Ishikawa (cell line): ENCODE measurements at regions not wholly inside any gene's neighbourhood (a gene's known extent, or its start where the extent isn't known, plus 50 kb on each side); places are given as distances from the start of the nearest gene placed in this dataset.

Experiments used
- CEBPB ChIP-seq: IDR thresholded peaks from 2 replicates; pipeline ENCODE4 v1.6.1; 2012
- CREB1 ChIP-seq: IDR thresholded peaks from 2 replicates; pipeline ENCODE4 v1.6.1; 2012; ENCODE audit warnings: low read depth
- EP300 ChIP-seq: IDR thresholded peaks from 2 replicates; pipeline ENCODE4 v1.6.1; 2012; ENCODE audit warnings: borderline replicate concordance
- FOXM1 ChIP-seq: IDR thresholded peaks from 2 replicates; pipeline ENCODE4 v1.6.1; 2012; ENCODE audit warnings: low read depth, borderline replicate concordance
- NFIC ChIP-seq: IDR thresholded peaks from 2 replicates; pipeline ENCODE4 v1.6.1; 2012
- RAD21 ChIP-seq: IDR thresholded peaks from 2 replicates; pipeline ENCODE4 v1.6.1; 2012; ENCODE audit warnings: low read depth
- TAF1 ChIP-seq: IDR thresholded peaks from 2 replicates; pipeline ENCODE4 v1.6.1; 2012; ENCODE audit warnings: low read depth, mild to moderate bottlenecking
- TCF12 ChIP-seq: IDR thresholded peaks from 2 replicates; pipeline ENCODE4 v1.6.1; 2012; ENCODE audit warnings: low read depth
- TEAD4 ChIP-seq: IDR thresholded peaks from 2 replicates; pipeline ENCODE4 v1.6.1; 2012
- YY1 ChIP-seq: IDR thresholded peaks from 2 replicates; pipeline ENCODE4 v1.6.1; 2012; ENCODE audit warnings: low read depth
- ZBTB7A ChIP-seq: IDR thresholded peaks from 2 replicates; pipeline ENCODE4 v1.6.1; 2012; ENCODE audit warnings: low read depth
- TF ChIP-seq, protein P1 (sequence below): IDR thresholded peaks from 2 replicates; pipeline ENCODE4 v1.6.1; 2012
- TF ChIP-seq, protein P2 (sequence below): IDR thresholded peaks from 2 replicates; pipeline ENCODE4 v1.6.1; 2012
- TF ChIP-seq, protein P3 (sequence below): IDR thresholded peaks from 2 replicates; pipeline ENCODE4 v1.6.1; 2012; ENCODE audit warnings: low read depth, mild to moderate bottlenecking

DNA sequence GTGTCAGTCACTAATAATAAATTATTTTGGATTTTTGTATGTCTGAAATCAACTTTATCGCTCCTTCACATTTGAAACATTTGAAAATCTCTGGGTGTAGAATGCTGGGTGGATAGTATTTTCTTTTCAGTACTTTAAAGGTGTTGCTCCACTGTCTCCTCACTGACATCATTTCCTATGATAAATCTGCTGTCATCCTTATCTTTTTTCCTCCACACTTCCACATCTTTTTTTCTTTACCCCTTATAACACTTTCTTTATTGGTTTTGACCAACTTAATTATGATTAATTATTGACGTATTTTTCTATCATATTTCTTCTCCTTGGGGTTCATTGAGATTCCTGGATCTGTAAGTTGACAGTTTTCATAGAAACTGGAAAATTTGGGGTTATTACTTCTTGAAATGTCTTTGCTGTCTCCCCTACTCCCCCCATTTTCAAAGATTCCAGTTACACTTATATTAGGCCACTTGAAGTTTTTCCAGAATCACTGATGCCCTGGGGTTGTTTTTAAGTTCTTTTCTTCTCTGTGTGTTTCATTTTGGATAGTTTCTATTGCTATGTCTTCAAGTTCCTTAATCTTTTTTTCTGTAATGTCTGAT is 177.5 kb upstream of the DIO3 start:
- TF ChIP-seq RAD21 (no peak), YY1 (no peak), FOXM1 (no peak), EP300 (no peak), ZBTB7A (no peak), TEAD4 (no peak), CEBPB (no peak), NFIC (no peak)
- TF ChIP-seq, protein P1, sequence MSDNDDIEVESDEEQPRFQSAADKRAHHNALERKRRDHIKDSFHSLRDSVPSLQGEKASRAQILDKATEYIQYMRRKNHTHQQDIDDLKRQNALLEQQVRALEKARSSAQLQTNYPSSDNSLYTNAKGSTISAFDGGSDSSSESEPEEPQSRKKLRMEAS = no peak
- TF ChIP-seq, protein P2, sequence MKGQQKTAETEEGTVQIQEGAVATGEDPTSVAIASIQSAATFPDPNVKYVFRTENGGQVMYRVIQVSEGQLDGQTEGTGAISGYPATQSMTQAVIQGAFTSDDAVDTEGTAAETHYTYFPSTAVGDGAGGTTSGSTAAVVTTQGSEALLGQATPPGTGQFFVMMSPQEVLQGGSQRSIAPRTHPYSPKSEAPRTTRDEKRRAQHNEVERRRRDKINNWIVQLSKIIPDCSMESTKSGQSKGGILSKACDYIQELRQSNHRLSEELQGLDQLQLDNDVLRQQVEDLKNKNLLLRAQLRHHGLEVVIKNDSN = no peak
- TF ChIP-seq, protein P3, sequence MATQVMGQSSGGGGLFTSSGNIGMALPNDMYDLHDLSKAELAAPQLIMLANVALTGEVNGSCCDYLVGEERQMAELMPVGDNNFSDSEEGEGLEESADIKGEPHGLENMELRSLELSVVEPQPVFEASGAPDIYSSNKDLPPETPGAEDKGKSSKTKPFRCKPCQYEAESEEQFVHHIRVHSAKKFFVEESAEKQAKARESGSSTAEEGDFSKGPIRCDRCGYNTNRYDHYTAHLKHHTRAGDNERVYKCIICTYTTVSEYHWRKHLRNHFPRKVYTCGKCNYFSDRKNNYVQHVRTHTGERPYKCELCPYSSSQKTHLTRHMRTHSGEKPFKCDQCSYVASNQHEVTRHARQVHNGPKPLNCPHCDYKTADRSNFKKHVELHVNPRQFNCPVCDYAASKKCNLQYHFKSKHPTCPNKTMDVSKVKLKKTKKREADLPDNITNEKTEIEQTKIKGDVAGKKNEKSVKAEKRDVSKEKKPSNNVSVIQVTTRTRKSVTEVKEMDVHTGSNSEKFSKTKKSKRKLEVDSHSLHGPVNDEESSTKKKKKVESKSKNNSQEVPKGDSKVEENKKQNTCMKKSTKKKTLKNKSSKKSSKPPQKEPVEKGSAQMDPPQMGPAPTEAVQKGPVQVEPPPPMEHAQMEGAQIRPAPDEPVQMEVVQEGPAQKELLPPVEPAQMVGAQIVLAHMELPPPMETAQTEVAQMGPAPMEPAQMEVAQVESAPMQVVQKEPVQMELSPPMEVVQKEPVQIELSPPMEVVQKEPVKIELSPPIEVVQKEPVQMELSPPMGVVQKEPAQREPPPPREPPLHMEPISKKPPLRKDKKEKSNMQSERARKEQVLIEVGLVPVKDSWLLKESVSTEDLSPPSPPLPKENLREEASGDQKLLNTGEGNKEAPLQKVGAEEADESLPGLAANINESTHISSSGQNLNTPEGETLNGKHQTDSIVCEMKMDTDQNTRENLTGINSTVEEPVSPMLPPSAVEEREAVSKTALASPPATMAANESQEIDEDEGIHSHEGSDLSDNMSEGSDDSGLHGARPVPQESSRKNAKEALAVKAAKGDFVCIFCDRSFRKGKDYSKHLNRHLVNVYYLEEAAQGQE = no peak

DNA sequence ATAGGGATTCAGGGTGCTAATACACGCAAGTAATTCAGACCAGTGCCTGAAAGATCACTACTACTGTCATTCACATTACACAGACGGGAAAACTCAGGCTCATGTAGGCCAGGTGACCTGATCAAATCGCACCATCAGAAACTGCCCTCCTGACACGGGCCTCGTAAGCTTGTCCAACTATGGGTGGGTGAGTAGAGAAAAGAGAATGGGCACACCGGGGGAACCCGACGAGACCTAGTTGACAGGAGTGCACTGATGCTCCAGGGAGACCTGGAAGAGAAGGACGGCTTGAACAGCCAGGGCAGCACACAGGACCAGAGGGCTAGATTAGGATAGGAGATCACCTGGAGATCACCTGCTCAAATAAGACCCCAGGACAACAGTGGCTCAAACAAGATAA is 166.9 kb upstream of the DIO3 start:
- TF ChIP-seq, protein P1 = no peak
- no peak for TF ChIP-seq TEAD4
- no peak for TF ChIP-seq ZBTB7A
- TF ChIP-seq, protein P2 = no peak
- TF ChIP-seq YY1 = no peak
- no peak for TF ChIP-seq NFIC
- TF ChIP-seq TAF1 = no peak
- TF ChIP-seq EP300 = no peak
- no peak for TF ChIP-seq TCF12
- no peak for TF ChIP-seq CEBPB
- TF ChIP-seq FOXM1 = no peak

DNA sequence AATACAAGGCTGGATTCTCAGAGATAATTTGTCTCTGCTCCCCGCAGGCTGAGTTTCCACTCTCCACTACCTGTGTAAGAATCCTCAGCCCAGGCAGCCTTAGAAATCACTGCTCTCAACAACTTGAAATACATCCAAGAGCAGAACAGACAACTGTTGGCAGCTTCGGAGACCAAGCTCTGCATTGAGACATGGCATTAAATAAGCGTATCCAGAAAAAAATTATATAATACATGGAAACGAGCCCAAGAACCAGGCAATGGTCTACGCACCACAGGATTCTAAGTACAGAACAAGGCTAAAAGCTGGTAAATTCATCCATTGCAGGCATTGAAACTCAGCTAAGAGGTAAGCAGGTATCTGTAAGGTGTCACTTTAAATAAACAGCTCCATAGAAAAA is 165.5 kb upstream of the DIO3 start:
- TF ChIP-seq, protein P1 = no peak
- no peak for TF ChIP-seq YY1
- TF ChIP-seq ZBTB7A = no peak
- TF ChIP-seq, protein P2 = no peak
- TF ChIP-seq TAF1 = no peak
- TF ChIP-seq CEBPB = no peak
- TF ChIP-seq, protein P3 = no peak
- TF ChIP-seq RAD21 = no peak
- no peak for TF ChIP-seq FOXM1
- no peak for TF ChIP-seq NFIC
- no peak for TF ChIP-seq CREB1
- no peak for TF ChIP-seq TCF12
- no peak for TF ChIP-seq EP300

DNA sequence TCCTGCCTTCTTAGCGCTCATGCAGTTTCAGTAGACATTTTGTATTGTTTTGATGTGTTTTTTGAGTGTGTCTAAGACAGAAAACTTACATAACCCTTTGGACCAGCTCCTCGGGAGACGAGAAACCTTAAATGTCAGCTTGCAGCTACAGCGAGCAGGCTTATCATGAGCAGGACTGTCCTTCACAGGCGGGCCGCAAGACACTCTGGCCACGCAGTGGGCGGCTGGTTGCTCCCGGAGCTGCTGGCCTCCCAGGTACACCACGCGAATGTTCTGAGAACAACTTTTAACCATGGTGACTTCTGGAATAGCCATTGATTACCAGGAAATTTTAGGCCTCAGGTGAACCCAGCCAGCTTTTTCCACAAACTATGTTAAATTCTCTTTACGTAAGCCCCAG is 164.1 kb upstream of the DIO3 start:
- TF ChIP-seq CEBPB (no peak), RAD21 (no peak), CREB1 (no peak), NFIC (no peak), TCF12 (no peak)
- TF ChIP-seq, protein P3 = no peak
